ENCODE measurements at regions not wholly inside any gene's neighbourhood (a gene's known extent, or its start where the extent isn't known, plus 50 kb on each side); places are given as distances from the start of the nearest gene placed in this dataset.
A peak's percentile ranks its signal among the peaks of the same experiment; 100 is the strongest.

DNA sequence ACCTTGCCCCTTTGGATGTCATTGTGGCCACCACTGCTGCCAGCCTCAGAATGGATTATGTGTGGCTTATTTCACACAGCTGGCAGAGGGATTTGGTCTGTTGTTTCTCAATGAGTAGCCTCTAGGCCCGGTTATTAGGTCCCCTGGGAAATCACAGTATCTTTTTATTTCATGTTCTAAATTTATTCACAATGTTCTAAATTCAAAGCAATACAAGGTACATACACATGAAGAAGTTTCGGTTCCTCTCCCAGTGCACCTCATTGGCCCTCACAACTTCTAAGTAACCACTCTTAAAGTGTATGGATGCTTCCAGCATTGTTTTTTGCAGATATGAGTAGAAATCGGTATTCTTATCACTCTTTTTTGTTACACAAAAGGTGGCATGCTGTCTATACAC, 262.7 kb downstream of the RCHY1 start:
- DNase-seq (no peak), ATAC-seq (no peak)
- no peaks in the 10 kb centered on the region for H3K9me3 ChIP-seq
- TF ChIP-seq CTCF (IDR thresholded peaks at IDR 0.05), result no peak
- intact Hi-C loops (cut with DNase I, micrococcal nuclease), result no loop called here
- no peak overlapping the region for H3K4me3 ChIP-seq
- peaks cover 19% of the 10 kb centered on the region for H3K4me1 ChIP-seq (ENCODE audit: low read depth)
- H3K36me3 ChIP-seq (ENCODE audit: low read depth), result no peaks in the 10 kb centered on the region

DNA sequence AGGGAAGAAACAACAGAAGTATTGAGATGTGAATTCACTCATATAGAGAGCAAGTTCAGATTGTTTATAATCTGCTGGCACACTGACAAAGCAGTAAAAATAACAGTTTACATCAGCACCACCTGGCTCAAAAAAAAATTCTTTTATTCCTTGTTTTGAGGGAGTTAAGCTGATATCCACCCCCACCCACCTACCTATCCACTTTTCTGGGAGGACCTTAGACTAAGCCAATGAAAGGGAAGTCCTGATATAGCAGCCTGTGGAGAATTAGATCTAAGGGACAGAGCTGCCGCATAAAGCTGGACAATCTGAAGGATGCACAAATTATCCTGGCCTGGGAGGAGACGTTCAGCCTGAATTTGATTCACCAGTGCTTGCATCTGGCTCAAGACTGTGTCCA, 264.5 kb downstream of the RCHY1 start:
- DNase-seq (peak in 1 of 3 donors; percentile 37), ATAC-seq (peak; percentile 63)
- intact Hi-C loops (cut with DNase I, micrococcal nuclease), result no loop called here
- Histone ChIP-seq H3K4me3 (no peak overlapping the region), H3K9me3 (no peaks in the 10 kb centered on the region), H3K36me3 (ENCODE audit: low read depth) (no peaks in the 10 kb centered on the region), H3K4me1 (ENCODE audit: low read depth) (peaks cover 19% of the 10 kb centered on the region)
- no peak for TF ChIP-seq CTCF (IDR thresholded peaks at IDR 0.05)

DNA sequence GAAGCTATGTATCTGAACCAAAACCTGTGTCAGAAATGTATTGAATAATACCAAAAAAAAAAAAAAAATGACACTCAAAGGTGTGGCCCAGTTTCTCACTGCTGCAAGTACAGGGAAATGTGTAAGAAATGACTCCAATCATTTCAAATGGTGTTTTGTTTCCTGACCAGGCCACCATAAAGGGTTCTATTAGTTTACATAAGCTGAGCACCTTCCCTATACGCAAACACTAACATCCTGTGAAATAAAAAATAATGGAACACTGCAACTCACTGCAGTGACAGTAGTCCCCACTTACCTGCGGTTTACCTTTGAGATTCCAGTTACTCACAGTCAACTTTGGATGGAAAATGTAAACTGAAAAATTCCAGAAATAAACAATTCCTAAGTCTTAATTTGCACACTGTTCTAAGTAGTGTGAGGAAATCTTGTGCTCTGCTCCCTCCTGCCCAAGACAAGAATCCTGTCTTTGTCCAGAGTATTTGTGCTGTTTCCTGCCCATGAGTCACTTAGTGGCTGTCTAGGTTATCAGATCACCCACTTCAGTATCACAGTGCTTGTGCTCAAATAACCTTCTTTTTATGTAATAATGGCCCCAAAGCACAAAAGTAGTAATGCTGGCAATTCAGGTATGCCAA, 265.3 kb downstream of the RCHY1 start:
- Histone ChIP-seq H3K4me1 (ENCODE audit: low read depth) (peaks cover 19% of the 10 kb centered on the region), H3K4me3 (no peak overlapping the region), H3K36me3 (ENCODE audit: low read depth) (no peaks in the 10 kb centered on the region), H3K9me3 (no peaks in the 10 kb centered on the region)
- no peak for TF ChIP-seq CTCF (IDR thresholded peaks at IDR 0.05)
- peak; percentile 84 for ATAC-seq
- DNase-seq, result no peak
- intact Hi-C loops (cut with DNase I, micrococcal nuclease), result no loop called here

DNA sequence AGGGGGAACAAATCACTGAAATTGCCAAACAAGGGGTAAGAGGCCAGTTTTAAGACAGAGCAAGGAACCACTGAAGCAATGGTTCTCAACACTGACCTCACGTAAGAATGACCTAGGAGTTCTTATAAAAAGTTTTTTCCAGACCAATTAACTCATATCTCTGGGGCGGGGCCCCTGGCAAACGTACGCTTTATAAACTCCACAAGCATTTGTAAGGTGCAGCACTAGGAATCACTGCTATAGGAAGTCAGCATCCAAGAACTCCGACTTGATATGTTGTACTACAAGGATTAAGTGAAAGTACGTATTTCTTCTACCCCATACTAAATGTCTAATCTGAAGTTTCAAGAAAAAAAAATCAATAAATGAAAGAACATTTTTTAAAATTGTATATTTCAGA, 269.9 kb downstream of the RCHY1 start:
- peak; percentile 65 to 84 (median 70) for DNase-seq
- no peak overlapping the region for H3K4me3 ChIP-seq
- intact Hi-C loops (cut with DNase I, micrococcal nuclease), result no loop called here
- ATAC-seq, result peak; percentile 75
- no peaks in the 10 kb centered on the region for H3K36me3 ChIP-seq (ENCODE audit: low read depth)
- H3K9me3 ChIP-seq, result no peaks in the 10 kb centered on the region
- peaks cover 23% of the 10 kb centered on the region for H3K4me1 ChIP-seq (ENCODE audit: low read depth)
- TF ChIP-seq CTCF (IDR thresholded peaks at IDR 0.05), result no peak

DNA sequence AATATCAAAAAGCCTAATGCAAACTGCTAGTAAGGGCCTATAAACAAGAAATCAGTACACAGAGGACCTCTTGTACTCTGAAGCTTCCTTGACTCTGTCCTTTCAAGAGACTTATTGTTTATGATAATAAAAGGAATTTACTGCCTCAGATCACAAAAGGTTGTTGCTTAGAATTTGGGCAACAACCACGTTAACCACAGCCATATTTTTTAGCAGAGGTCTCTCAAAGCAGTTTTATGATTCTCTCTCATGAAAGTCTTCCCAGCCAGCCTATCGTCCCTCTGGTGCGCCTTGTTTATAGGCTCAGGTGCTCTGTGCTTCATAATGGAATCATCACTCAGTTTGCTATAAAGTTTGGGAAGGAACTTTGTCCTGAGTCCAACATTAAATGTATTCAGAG, 270.6 kb downstream of the RCHY1 start:
- Histone ChIP-seq H3K4me3 (no peak overlapping the region), H3K36me3 (ENCODE audit: low read depth) (no peaks in the 10 kb centered on the region), H3K4me1 (ENCODE audit: low read depth) (peaks cover 17% of the 10 kb centered on the region), H3K9me3 (no peaks in the 10 kb centered on the region)
- ATAC-seq (peak; percentile 82), DNase-seq (peak in 1 of 3 donors; percentile 29)
- intact Hi-C loops (cut with DNase I, micrococcal nuclease), result no loop called here
- TF ChIP-seq CTCF (IDR thresholded peaks at IDR 0.05), result no peak

Data from mucosa of descending colon (tissue), 3 donors.